ENCODE measurements at regions not wholly inside any gene's neighbourhood (a gene's known extent, or its start where the extent isn't known, plus 50 kb on each side); places are given as distances from the start of the nearest gene placed in this dataset.
"Not testable (repeated sequence)": the region's sequence is repeated elsewhere in the genome, so short reads cannot be mapped to it uniquely, and the experiment has no call there.

- DNase-seq: not testable (repeated sequence)
Measured at GRCh38 chr4:137733174-137734141, 201.2 kb upstream of the PCDH18 start.

GRCh38 chr4:137722910-137723309 is 190.6 kb upstream of the PCDH18 start:
- no peak for DNase-seq

- DNase-seq: no peak
Measured at GRCh38 chr4:137711502-137711901, 179.2 kb upstream of the PCDH18 start.

- peak in 1 of 2 experiments; percentile 4 for DNase-seq
Measured at GRCh38 chr4:137707626-137708025, 175.3 kb upstream of the PCDH18 start.

- peak in 1 of 2 experiments; percentile 28 for DNase-seq
Measured at GRCh38 chr4:137707102-137707620, 174.9 kb upstream of the PCDH18 start.

GRCh38 chr4:137705171-137705783 is 173.0 kb upstream of the PCDH18 start:
- DNase-seq: no peak

GRCh38 chr4:137703195-137703594 is 170.9 kb upstream of the PCDH18 start:
- peak; percentile 53 to 87 for DNase-seq

- no peak for DNase-seq
Measured at GRCh38 chr4:137702512-137702911, 170.2 kb upstream of the PCDH18 start.

GRCh38 chr4:137701401-137701800 is 169.1 kb upstream of the PCDH18 start:
- DNase-seq: no peak

GRCh38 chr4:137700751-137701150 is 168.5 kb upstream of the PCDH18 start:
- no peak for DNase-seq

- DNase-seq: no peak
Measured at GRCh38 chr4:137700072-137700471, 167.8 kb upstream of the PCDH18 start.

GRCh38 chr4:137694138-137694537 is 161.8 kb upstream of the PCDH18 start:
- DNase-seq: no peak

GRCh38 chr4:137693641-137694040 is 161.3 kb upstream of the PCDH18 start:
- no peak for DNase-seq

- DNase-seq: no peak
Measured at GRCh38 chr4:137692205-137692604, 159.9 kb upstream of the PCDH18 start.

GRCh38 chr4:137688651-137689050 is 156.4 kb upstream of the PCDH18 start:
- no peak for DNase-seq

GRCh38 chr4:137685357-137685756 is 153.1 kb upstream of the PCDH18 start:
- no peak for DNase-seq

GRCh38 chr4:137681081-137681480 is 148.8 kb upstream of the PCDH18 start:
- DNase-seq: no peak

GRCh38 chr4:137678796-137679195 is 146.5 kb upstream of the PCDH18 start:
- DNase-seq: no peak

- DNase-seq: no peak
Measured at GRCh38 chr4:137677863-137678262, 145.6 kb upstream of the PCDH18 start.

GRCh38 chr4:137676357-137676998 is 144.2 kb upstream of the PCDH18 start:
- DNase-seq: no peak

- no peak for DNase-seq
Measured at GRCh38 chr4:137674066-137674465, 141.8 kb upstream of the PCDH18 start.

GRCh38 chr4:137668885-137669545 is 136.7 kb upstream of the PCDH18 start:
- no peak for DNase-seq

GRCh38 chr4:137664416-137664815 is 132.1 kb upstream of the PCDH18 start:
- DNase-seq: no peak

Measured in NCI-H2081 (cell line).